ENCODE measurements at regions not wholly inside any gene's neighbourhood (a gene's known extent, or its start where the extent isn't known, plus 50 kb on each side); places are given as distances from the start of the nearest gene placed in this dataset.

- TF ChIP-seq, protein P1, sequence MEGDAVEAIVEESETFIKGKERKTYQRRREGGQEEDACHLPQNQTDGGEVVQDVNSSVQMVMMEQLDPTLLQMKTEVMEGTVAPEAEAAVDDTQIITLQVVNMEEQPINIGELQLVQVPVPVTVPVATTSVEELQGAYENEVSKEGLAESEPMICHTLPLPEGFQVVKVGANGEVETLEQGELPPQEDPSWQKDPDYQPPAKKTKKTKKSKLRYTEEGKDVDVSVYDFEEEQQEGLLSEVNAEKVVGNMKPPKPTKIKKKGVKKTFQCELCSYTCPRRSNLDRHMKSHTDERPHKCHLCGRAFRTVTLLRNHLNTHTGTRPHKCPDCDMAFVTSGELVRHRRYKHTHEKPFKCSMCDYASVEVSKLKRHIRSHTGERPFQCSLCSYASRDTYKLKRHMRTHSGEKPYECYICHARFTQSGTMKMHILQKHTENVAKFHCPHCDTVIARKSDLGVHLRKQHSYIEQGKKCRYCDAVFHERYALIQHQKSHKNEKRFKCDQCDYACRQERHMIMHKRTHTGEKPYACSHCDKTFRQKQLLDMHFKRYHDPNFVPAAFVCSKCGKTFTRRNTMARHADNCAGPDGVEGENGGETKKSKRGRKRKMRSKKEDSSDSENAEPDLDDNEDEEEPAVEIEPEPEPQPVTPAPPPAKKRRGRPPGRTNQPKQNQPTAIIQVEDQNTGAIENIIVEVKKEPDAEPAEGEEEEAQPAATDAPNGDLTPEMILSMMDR (IDR thresholded peaks at IDR 0.05), result peak in 3 of 4 experiments; percentile 36 to 46 (median 43)
- peak; percentile 74 to 82 for TF ChIP-seq POLR2A (IDR thresholded peaks at IDR 0.05)
These were observed 59.2 kb upstream of the PAGE5 start for GRCh38 chrX:55160685-55161552.

All from uterus (tissue), 2 donors.